ENCODE measurements at regions not wholly inside any gene's neighbourhood (a gene's known extent, or its start where the extent isn't known, plus 50 kb on each side); places are given as distances from the start of the nearest gene placed in this dataset.

- DNase-seq (ENCODE audit: low read depth in 4 of 4, low spot score in 2 of 4): no peak
These were observed 109.4 kb upstream of the TLL1 start for GRCh38 chr4:165763640-165764039.

DNA sequence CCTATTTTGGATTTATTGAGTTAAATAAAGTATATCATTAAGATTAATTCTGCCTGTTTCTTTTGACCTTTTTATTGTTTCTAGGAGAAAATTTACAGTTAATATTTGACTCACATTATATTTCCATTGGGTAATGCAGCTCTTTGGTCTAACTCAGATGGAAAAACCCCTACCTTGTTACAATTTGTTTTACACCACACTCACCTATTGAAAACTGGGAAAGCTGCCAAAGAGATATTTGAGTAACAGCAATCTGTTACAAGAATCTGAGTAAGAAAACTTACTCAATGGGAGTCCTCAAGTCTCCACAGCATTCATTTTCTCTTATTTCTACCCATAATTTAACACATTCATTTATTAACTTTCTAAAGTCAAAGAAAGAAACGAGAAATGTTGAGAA, 108.0 kb upstream of the TLL1 start:
- no peak for DNase-seq (ENCODE audit: low read depth in 4 of 4, low spot score in 2 of 4)

DNA sequence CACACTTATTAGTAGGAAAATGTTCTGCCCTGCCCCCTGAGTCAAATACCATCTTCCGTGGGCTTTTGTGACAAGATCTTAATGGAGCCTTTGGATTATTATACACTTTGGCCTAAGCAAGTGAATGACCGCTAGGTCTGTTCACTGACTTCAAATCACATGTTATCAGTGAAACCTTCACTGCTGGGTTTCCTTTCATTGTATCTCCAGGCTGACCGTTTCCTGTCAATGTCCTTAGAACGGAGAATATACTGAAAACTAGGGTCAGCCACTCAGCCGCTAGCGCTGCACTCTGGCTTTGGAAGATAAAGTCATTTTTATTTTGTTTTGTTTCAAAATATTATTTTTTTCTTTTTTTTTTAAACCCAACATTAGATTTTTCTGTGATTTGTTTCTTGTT, 107.0 kb upstream of the TLL1 start:
- no peak for DNase-seq (ENCODE audit: low read depth in 4 of 4, low spot score in 2 of 4)

DNA sequence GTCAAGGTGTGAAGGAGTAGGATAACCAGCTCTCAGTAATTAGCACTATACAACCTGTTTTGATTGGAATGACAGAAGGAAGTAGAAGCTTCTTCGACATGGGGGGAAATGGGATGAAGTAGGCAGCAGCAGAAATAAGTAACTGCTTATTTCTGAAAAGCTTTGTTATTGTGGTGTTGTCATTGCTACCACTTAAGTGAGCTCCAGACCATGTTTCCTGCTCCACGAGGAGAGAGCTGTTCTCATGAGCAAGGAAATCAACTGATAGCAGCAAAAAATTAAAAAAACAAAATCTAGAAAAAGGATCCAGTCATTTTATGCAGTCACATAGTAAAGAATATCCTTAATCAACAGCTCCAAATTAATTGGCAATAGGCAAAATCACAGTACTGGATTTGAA, 106.1 kb upstream of the TLL1 start:
- no peak for DNase-seq (ENCODE audit: low read depth in 4 of 4, low spot score in 2 of 4)

DNA sequence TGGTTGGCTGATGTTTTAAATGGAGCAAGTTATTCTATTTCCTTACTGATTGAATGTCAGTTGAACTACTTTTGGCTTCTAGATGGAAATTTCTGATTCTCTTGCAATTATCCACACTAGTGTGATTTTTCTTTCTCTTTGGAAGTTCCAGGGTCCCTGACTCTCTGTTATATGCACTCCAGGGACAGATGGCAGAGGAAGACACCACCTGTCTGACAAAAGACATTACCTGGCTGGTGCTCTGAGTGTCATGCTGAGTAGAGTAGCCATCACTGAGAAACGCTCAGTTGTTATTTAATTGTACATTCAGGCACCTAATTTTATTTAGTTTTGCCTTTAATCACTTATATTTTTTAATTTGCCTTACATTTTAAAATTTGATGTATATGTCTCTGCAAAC, 105.4 kb upstream of the TLL1 start:
- no peak for DNase-seq (ENCODE audit: low read depth in 4 of 4, low spot score in 2 of 4)

- DNase-seq (ENCODE audit: low read depth in 4 of 4, low spot score in 2 of 4): no peak
These were observed 104.8 kb upstream of the TLL1 start for GRCh38 chr4:165768281-165768680.

DNA sequence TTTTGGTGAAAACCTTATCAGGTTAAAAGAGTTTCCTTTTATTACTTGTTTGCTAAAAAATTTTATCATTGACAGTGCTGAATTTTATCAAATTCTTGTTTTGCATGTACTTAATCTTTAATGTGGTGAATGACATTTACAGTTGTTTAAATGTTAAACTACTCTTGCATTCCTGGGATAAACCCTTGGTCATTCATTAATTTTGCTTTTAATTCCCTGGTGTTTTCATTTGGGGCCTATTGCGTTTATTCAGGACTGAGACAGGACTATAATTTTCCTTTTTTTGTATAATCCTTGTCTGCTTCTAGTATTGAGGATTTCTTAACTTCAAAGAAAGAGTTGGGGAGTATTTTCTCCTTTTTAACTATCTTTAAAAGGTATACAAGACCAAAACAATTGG, 98.7 kb upstream of the TLL1 start:
- no peak for DNase-seq (ENCODE audit: low read depth in 4 of 4, low spot score in 2 of 4)

DNA sequence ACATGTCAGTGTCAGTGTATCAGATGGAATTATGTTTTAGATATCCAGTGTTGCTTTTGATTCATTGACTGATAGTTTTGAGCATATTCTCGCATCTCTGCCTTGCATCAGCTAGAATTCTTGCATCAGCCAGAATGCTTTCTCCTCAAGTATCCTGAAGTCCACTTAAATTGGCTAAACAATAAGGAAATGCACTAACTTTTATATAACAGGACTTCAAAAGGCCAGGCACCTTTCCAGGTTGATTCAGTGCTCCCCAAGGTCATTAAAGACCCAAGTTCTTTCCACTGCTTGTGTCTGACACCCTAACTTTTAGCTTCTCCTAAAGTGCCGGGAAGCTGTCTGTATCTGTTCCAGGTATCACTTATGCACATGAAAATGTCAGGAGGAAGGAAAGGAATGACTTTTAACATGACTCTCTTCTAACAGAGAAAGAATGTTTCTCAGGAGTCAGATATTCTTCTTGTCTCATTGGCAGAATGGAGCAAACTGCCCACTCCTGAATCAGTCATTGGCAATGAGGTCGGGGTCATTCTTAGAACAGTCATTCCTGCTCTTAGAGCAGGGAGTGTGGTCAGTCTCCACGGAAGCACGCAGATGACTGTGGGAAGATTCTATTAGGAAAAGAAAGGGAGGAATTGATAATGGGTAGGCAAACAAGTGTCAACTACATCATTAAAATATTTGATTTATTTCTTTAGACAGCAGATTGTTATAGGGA, 92.9 kb upstream of the TLL1 start:
- DNase-seq (ENCODE audit: low read depth in 4 of 4, low spot score in 2 of 4): no peak

GRCh38 chr4:165780735-165781134, 92.3 kb upstream of the TLL1 start:
- no peak for DNase-seq (ENCODE audit: low read depth in 4 of 4, low spot score in 2 of 4)

- no peak for DNase-seq (ENCODE audit: low read depth in 4 of 4, low spot score in 2 of 4)
These were observed 90.4 kb upstream of the TLL1 start for GRCh38 chr4:165782623-165783022.

GRCh38 chr4:165783626-165784025, 89.4 kb upstream of the TLL1 start:
- DNase-seq (ENCODE audit: low read depth in 4 of 4, low spot score in 2 of 4): no peak

DNA sequence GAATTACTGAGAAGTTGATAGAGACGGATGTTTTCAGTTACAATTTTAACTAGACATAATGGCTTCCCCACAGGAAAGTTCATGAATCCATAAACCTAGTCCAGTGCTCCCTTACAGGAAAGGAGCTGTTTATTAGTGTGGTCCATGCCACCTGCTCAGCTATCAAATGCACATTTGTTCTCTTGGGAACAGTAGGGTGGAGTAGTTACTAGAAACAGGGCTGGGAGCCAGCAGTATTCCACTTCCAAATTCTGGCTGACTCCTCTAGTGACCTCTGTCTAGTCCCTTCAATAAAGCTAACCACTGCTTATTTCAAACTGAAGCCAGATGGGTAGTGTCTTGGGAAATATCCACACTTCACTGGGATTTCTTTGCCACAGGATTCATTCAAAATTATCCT, 88.4 kb upstream of the TLL1 start:
- DNase-seq (ENCODE audit: low read depth in 4 of 4, low spot score in 2 of 4): no peak

- no peak for DNase-seq (ENCODE audit: low read depth in 4 of 4, low spot score in 2 of 4)
These were observed 87.7 kb upstream of the TLL1 start for GRCh38 chr4:165785337-165785736.

GRCh38 chr4:165787516-165788274, 85.3 kb upstream of the TLL1 start:
- no peak for DNase-seq (ENCODE audit: low read depth in 4 of 4, low spot score in 2 of 4)

GRCh38 chr4:165788686-165789463, 84.2 kb upstream of the TLL1 start:
- DNase-seq (ENCODE audit: low read depth in 4 of 4, low spot score in 2 of 4): no peak

DNA sequence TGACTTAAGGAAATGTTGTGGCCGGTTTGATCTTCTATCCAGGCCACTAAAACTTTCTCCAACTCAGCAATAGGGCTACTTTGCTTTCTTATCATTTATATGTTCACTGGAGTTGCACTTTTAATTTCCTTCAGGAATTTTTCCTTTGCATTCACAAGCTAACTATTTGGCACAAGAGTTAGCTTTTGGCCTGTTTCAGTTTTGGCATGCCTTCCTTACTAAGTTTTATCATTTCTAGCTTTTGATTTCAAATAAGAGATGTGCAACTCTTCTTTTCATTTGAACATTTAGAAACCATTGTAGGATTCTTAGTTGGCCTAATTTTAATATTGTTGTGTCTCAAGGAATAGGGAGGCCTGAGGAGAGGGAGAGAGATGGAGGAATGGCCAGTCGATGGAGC, 79.8 kb upstream of the TLL1 start:
- no peak for DNase-seq (ENCODE audit: low read depth in 4 of 4, low spot score in 2 of 4)

- no peak for DNase-seq (ENCODE audit: low read depth in 4 of 4, low spot score in 2 of 4)
These were observed 78.2 kb upstream of the TLL1 start for GRCh38 chr4:165794834-165795233.

DNA sequence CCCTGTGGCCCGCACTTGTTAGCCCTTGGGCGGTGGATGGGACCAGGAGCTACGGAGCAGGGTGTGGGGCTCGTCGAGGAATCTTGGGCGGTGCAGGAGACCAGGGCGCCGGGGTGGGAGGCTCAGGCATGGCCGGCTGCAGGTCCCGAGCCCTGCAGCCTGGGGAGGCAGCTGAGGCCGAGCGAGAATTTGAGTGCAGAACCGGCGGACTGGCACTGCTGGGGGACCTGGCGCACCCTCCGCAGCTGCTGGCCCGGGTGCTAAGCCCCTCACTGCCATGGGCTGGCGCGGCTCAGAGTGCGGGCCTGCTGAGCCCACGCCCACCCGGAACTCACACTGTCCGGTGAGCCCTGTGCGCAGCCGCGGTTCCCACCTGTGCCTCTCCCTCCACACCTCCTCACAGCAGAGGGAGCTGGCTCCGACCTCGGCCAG, 73.6 kb upstream of the TLL1 start:
- DNase-seq (ENCODE audit: low read depth in 4 of 4, low spot score in 2 of 4): no peak

DNA sequence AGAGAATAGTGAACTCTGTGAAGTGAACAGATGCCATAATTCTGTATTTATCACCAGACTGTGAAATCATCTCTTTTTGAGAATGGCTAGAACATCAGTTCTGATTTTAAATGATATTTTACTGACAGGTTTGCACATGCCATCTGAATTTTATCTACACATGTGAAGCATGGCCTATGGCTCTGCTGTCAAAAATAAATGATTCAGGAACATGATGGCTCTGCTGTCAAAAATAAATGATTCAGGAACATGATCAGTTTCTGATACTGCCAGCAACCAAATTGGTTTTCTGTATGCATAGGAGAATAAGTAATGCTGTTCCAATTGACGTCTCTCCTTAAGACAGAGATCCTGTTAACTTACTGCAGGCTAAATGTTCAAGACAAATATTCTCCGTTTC, 70.6 kb upstream of the TLL1 start:
- no peak for DNase-seq (ENCODE audit: low read depth in 4 of 4, low spot score in 2 of 4)

- DNase-seq (ENCODE audit: low read depth in 4 of 4, low spot score in 2 of 4): no peak
These were observed 70.0 kb upstream of the TLL1 start for GRCh38 chr4:165803005-165803404.

GRCh38 chr4:165805406-165805805, 67.6 kb upstream of the TLL1 start:
- no peak for DNase-seq (ENCODE audit: low read depth in 4 of 4, low spot score in 2 of 4)

GRCh38 chr4:165806613-165807012, 66.4 kb upstream of the TLL1 start:
- DNase-seq (ENCODE audit: low read depth in 4 of 4, low spot score in 2 of 4): no peak

All from left renal cortex interstitium (tissue), 4 donors.